GM12873 (cell line): ENCODE measurements at regions not wholly inside any gene's neighbourhood (a gene's known extent, or its start where the extent isn't known, plus 50 kb on each side); places are given as distances from the start of the nearest gene placed in this dataset.

ENCODE experiments used
- TF ChIP-seq, protein P1 (sequence below): IDR thresholded peaks from 2 replicates; pipeline ENCODE4 v1.5.1; 2012; ENCODE audit warnings: low read depth, mild to moderate bottlenecking, moderate library complexity, low read length, control low read depth; ENCODE audit not compliant: insufficient read depth; ENCODE audit errors: missing control alignments

DNA sequence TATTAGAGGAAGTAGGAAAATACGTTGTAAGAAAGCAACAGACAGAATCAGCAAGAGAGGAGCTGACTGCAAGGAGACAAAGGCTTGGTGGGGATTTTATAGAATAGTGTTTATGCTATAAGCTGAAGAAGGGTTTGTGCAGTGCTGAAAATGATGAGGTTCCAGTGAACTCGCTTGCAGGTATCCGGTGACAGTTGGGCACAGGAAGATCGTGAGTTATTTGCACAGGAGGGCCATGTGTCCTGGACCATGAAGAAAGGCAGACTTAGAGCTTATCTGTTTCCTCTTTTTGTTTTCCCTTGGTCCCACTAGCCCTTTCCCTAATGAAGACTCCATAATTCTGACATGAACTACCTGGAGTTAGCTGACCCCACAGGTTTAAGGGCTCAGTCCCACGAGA, 61.4 kb downstream of the NXNL2 start:
- TF ChIP-seq, protein P1, sequence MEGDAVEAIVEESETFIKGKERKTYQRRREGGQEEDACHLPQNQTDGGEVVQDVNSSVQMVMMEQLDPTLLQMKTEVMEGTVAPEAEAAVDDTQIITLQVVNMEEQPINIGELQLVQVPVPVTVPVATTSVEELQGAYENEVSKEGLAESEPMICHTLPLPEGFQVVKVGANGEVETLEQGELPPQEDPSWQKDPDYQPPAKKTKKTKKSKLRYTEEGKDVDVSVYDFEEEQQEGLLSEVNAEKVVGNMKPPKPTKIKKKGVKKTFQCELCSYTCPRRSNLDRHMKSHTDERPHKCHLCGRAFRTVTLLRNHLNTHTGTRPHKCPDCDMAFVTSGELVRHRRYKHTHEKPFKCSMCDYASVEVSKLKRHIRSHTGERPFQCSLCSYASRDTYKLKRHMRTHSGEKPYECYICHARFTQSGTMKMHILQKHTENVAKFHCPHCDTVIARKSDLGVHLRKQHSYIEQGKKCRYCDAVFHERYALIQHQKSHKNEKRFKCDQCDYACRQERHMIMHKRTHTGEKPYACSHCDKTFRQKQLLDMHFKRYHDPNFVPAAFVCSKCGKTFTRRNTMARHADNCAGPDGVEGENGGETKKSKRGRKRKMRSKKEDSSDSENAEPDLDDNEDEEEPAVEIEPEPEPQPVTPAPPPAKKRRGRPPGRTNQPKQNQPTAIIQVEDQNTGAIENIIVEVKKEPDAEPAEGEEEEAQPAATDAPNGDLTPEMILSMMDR, result no peak

DNA sequence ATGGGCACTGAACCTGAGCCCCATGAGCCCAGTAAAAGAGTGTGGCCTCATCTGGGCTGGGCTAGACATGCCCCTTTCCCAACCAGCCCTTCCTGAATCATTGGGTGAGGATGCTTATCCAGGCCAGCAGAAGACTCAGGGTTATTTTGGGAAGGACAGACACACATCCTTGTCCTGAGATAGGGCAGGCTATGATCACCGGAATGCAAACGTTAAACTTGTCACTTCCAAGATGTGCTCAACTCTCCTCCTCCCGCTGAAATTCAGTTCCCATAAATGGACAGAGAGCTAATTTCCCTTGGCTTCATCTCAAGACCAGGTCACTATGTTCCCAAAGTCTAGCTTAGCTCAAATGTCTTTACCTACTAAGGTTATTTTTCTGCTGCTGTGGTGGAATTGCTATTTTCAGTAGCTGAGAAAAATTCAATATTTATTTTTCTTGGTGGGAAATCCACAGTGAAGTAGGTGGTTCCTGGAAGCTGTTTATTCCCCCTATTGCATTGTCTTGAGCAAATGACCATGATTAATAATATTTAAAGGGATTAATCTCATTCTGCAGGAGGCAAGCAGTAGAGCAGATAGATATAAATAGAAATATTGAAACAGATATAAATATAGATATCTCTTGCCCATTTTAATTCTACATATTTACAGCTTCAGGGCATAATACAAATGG, 70.0 kb downstream of the NXNL2 start:
- TF ChIP-seq, protein P1, result no peak

DNA sequence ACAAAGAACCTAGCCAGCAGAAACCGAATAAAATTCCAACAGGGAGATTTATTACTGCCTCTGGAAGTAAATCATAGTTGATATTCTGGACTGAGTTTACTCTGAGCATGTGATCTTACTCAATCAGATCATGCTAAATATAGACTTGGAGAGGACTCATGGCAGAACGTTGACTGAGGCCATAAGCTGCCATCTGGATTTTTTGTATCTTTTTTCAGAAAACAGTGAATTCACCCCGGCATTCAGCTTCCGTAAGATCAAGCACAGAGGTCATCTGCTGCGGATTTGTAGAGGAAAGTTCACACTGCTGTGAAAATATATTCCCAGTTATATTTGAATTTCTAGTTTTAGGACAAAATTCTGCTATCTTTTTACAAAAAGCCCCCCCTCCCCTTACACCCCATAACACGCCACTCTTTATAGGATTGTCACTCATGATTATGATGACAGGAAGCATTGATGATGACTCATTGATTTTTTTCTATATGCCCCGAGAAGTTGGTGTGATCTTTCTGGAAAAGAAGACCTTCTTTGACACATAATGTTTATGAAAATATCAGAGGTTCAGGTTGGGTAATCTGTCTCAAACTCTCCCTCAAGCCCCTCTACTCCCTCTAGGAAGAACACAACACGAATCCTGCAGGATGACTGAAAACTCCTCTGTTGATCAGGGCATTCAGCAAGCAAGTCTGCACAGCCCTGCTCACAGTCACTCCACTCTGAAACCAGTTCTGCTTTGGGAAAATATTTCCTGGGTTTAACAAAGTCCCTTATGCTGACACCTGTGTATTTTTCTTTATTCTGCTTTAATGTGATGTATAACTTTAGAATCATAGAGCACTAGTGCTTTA, 70.8 kb downstream of the NXNL2 start:
- TF ChIP-seq, protein P1, result no peak

DNA sequence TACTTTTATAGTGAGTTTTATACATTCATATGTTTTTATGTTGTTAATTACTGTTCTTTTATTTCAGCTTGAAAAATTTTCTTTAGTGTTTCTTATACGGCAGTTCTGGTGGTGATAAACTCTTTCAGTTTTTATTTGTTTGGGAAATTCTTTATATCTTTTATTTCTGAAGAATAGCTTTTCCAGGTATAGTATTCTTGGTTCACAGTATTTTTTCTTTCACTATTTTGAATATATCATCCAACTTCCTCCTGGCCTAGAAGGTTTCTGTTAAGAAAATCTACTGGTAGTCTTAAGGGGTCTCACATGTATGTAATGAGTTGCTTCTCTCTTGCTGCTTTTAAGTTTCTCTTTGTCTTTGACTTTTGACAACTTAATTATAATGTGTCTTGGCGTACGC, 79.4 kb downstream of the NXNL2 start:
- TF ChIP-seq, protein P1, result no peak

DNA sequence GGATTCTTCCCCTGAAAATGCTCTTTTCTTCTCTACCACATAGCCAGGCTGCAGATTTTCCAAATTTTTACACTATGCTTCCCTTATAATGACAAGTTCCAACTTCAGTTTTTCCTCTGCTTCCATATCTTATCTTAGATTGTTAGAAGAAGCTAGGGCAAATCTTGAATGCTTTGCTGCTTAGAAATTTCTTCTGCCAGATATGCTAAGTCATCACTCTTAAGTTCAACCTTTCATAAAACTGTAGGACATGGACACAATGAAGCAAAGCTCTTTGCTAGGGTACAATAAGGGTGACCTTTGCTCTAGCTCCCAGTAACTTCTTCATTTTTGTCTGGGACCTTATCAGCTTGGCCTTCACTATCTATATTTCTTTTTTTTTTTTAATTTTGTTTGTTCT, 88.7 kb downstream of the NXNL2 start:
- TF ChIP-seq, protein P1, result no peak

DNA sequence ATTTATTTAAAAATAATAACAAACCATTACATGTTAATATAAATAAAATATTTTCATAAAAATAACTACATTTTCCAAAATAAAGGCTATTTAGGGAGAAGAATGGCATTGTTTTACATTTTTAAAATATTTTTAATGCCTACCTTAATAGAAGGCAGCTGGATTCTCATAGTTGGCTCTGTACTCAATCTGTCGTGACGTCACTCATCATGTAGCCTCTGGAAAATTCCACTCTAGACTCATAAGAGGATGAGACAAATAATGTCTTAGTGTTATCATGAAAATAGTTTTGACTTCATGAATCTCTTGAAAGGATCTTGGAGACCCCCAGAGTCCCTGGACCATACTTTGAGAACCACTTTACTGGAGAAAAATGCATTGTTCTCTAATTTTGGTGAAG, 93.1 kb downstream of the NXNL2 start:
- TF ChIP-seq, protein P1, result no peak

DNA sequence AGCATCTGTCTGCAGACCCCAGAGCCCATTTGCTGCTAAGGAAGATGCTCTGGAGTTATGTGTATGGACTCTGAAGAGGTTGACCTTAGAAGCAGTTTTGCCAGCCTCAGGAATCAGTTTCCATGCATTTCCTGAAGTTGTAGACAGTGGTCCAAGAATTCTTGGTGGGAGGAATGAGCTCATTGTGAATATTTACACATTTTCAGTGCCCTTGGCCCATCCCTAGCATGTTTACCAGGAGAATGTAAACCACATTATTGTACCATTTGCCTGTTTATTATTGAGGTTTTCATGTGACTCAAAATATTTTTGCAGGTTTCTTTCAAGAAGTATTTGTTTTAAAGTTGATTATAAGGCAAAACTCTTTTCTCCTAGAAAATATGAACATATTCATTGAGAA, 93.8 kb downstream of the NXNL2 start:
- TF ChIP-seq, protein P1, result no peak
